ENCODE measurements at regions not wholly inside any gene's neighbourhood (a gene's known extent, or its start where the extent isn't known, plus 50 kb on each side); places are given as distances from the start of the nearest gene placed in this dataset.

GRCh38 chr21:38976900-38977299, 171.2 kb downstream of the ETS2 start:
- Histone ChIP-seq H3K9me3 (ENCODE audit: low read depth, low read length) (no peaks in the 10 kb centered on the region), H3K27me3 (ENCODE audit: insufficient read depth, low read length) (peaks cover 26% of the 10 kb centered on the region), H4K20me1 (ENCODE audit: insufficient read depth, low read length) (no peaks in the 10 kb centered on the region), H3K79me2 (ENCODE audit: insufficient read depth, low read length) (no peaks in the 10 kb centered on the region), H3K4me1 (ENCODE audit: insufficient read depth, low read length) (peaks cover 6% of the 10 kb centered on the region), H3K27ac (ENCODE audit: low read depth, low read length) (no peak overlapping the region), H3K4me3 (ENCODE audit: insufficient read depth, low read length) (no peak overlapping the region), H3K36me3 (ENCODE audit: insufficient read depth, low read length) (no peaks in the 10 kb centered on the region), H2AFZ (ENCODE audit: low read length) (no peak overlapping the region), H3K4me2 (ENCODE audit: insufficient read depth, low read length) (no peak overlapping the region)
- no peak for TF ChIP-seq CTCF (IDR thresholded peaks at IDR 0.05; ENCODE audit: extremely low read depth, low read depth, low read length)
- no peak for DNase-seq (ENCODE audit: insufficient read length, low spot score, missing footprints)

- Histone ChIP-seq H3K9me3 (ENCODE audit: low read depth, low read length) (no peaks in the 10 kb centered on the region), H3K27me3 (ENCODE audit: insufficient read depth, low read length) (peaks cover 20% of the 10 kb centered on the region), H3K36me3 (ENCODE audit: insufficient read depth, low read length) (no peaks in the 10 kb centered on the region), H3K4me1 (ENCODE audit: insufficient read depth, low read length) (no peaks in the 10 kb centered on the region), H3K4me3 (ENCODE audit: insufficient read depth, low read length) (no peak overlapping the region), H3K27ac (ENCODE audit: low read depth, low read length) (no peak overlapping the region), H2AFZ (ENCODE audit: low read length) (no peak overlapping the region), H4K20me1 (ENCODE audit: insufficient read depth, low read length) (no peaks in the 10 kb centered on the region), H3K4me2 (ENCODE audit: insufficient read depth, low read length) (no peak overlapping the region), H3K79me2 (ENCODE audit: insufficient read depth, low read length) (no peaks in the 10 kb centered on the region)
- no peak for TF ChIP-seq CTCF (IDR thresholded peaks at IDR 0.05; ENCODE audit: extremely low read depth, low read depth, low read length)
- no peak for DNase-seq (ENCODE audit: insufficient read length, low spot score, missing footprints)
Observed at GRCh38 chr21:38973552-38973951, 167.8 kb downstream of the ETS2 start.

GRCh38 chr21:38972078-38972477, 166.3 kb downstream of the ETS2 start:
- DNase-seq (ENCODE audit: insufficient read length, low spot score, missing footprints), result no peak
- Histone ChIP-seq H3K4me3 (ENCODE audit: insufficient read depth, low read length) (no peak overlapping the region), H2AFZ (ENCODE audit: low read length) (no peak overlapping the region), H3K4me2 (ENCODE audit: insufficient read depth, low read length) (no peak overlapping the region), H3K27me3 (ENCODE audit: insufficient read depth, low read length) (peaks cover 14% of the 10 kb centered on the region), H3K79me2 (ENCODE audit: insufficient read depth, low read length) (no peaks in the 10 kb centered on the region), H3K36me3 (ENCODE audit: insufficient read depth, low read length) (no peaks in the 10 kb centered on the region), H3K9me3 (ENCODE audit: low read depth, low read length) (no peaks in the 10 kb centered on the region), H4K20me1 (ENCODE audit: insufficient read depth, low read length) (no peaks in the 10 kb centered on the region), H3K4me1 (ENCODE audit: insufficient read depth, low read length) (no peaks in the 10 kb centered on the region), H3K27ac (ENCODE audit: low read depth, low read length) (no peak overlapping the region)
- no peak for TF ChIP-seq CTCF (IDR thresholded peaks at IDR 0.05; ENCODE audit: extremely low read depth, low read depth, low read length)

GRCh38 chr21:38970765-38971164, 165.0 kb downstream of the ETS2 start:
- Histone ChIP-seq H3K27ac (ENCODE audit: low read depth, low read length) (no peak overlapping the region), H3K4me3 (ENCODE audit: insufficient read depth, low read length) (no peak overlapping the region), H3K36me3 (ENCODE audit: insufficient read depth, low read length) (no peaks in the 10 kb centered on the region), H3K4me2 (ENCODE audit: insufficient read depth, low read length) (no peak overlapping the region), H4K20me1 (ENCODE audit: insufficient read depth, low read length) (no peaks in the 10 kb centered on the region), H3K79me2 (ENCODE audit: insufficient read depth, low read length) (no peaks in the 10 kb centered on the region), H2AFZ (ENCODE audit: low read length) (no peak overlapping the region), H3K9me3 (ENCODE audit: low read depth, low read length) (no peaks in the 10 kb centered on the region), H3K4me1 (ENCODE audit: insufficient read depth, low read length) (no peaks in the 10 kb centered on the region), H3K27me3 (ENCODE audit: insufficient read depth, low read length) (peaks cover 16% of the 10 kb centered on the region)
- TF ChIP-seq CTCF (IDR thresholded peaks at IDR 0.05; ENCODE audit: extremely low read depth, low read depth, low read length), result no peak
- DNase-seq (ENCODE audit: insufficient read length, low spot score, missing footprints), result no peak
